AG04450 (cell line): ENCODE measurements at regions not wholly inside any gene's neighbourhood (a gene's known extent, or its start where the extent isn't known, plus 50 kb on each side); places are given as distances from the start of the nearest gene placed in this dataset.

Experiments used
- CTCF ChIA-PET: fragments of 300-600, 350-600 bp; formaldehyde crosslinking; extraction: SDS; loops from one replicate; lab custom pipeline; 2022; ENCODE audit warnings: antibody characterized with exemption, inconsistent platforms; lab: Charles Lee
- POLR2A ChIA-PET: fragments of 350-600 bp; formaldehyde crosslinking; extraction: SDS; loops from one replicate; lab custom pipeline; 2021; ENCODE audit warnings: antibody characterized with exemption, inconsistent platforms; lab: Yijun Ruan, JAX
- DNase-seq: peaks from one replicate; pipeline ENCODE4 v3.0.0-alpha.2; 2011; ENCODE audit warnings: low read depth, low spot score
- H3K27ac ChIP-seq: one replicate; pipeline ENCODE4 v1.5.1; 2012; ENCODE audit warnings: low read depth, low read length, control low read depth
- H3K27me3 ChIP-seq: one replicate; pipeline ENCODE4 v1.6.0; 2012; ENCODE audit warnings: low read length; ENCODE audit not compliant: control insufficient read depth, insufficient read depth
- H3K4me3 ChIP-seq: 2 replicates; pipeline ENCODE4 v1.5.1; 2011; ENCODE audit warnings: mild to moderate bottlenecking, low read depth, low read length, control low read depth
- H3K9me3 ChIP-seq: 2 replicates; pipeline ENCODE4 v1.5.1; 2012; ENCODE audit warnings: low read length; ENCODE audit not compliant: control insufficient read depth, insufficient read depth
- CTCF ChIP-seq: IDR thresholded peaks from 2 replicates; pipeline ENCODE4 v1.5.1; 2011; ENCODE audit warnings: low read depth, low read length, control low read depth, inconsistent platforms

- CTCF ChIA-PET = no interaction called here
- Histone ChIP-seq H3K27ac (no peak overlapping the region), H3K4me3 (no peak overlapping the region), H3K9me3 (peaks cover 51% of the 10 kb centered on the region), H3K27me3 (no peaks in the 10 kb centered on the region)
- POLR2A ChIA-PET = no interaction called here
- no peak for DNase-seq
- TF ChIP-seq CTCF = no peak
Measured at GRCh38 chr6:167429353-167429752, 104.5 kb downstream of the TTLL2 start.

- CTCF ChIA-PET = no interaction called here
- DNase-seq = no peak
- no peak overlapping the region for H3K27ac ChIP-seq
- peaks cover 46% of the 10 kb centered on the region for H3K9me3 ChIP-seq
- H3K4me3 ChIP-seq = no peak overlapping the region
- no peak for TF ChIP-seq CTCF
- POLR2A ChIA-PET = no interaction called here
- H3K27me3 ChIP-seq = no peaks in the 10 kb centered on the region
Measured at GRCh38 chr6:167435209-167435728, 110.4 kb downstream of the TTLL2 start.

- no peak overlapping the region for H3K27ac ChIP-seq
- no peaks in the 10 kb centered on the region for H3K27me3 ChIP-seq
- TF ChIP-seq CTCF = no peak
- POLR2A ChIA-PET = no interaction called here
- H3K9me3 ChIP-seq = peaks cover 31% of the 10 kb centered on the region
- CTCF ChIA-PET = no interaction called here
- H3K4me3 ChIP-seq = no peak overlapping the region
- DNase-seq = no peak
Measured at GRCh38 chr6:167437888-167438484, 113.1 kb downstream of the TTLL2 start.

- Histone ChIP-seq H3K27me3 (no peaks in the 10 kb centered on the region), H3K9me3 (peaks cover 47% of the 10 kb centered on the region), H3K4me3 (no peak overlapping the region), H3K27ac (no peak overlapping the region)
- ChIA-PET CTCF (no interaction called here), POLR2A (no interaction called here)
- no peak for TF ChIP-seq CTCF
- DNase-seq = no peak
Measured at GRCh38 chr6:167441715-167442206, 116.9 kb downstream of the TTLL2 start.

GRCh38 chr6:167442245-167442644 lies 117.4 kb downstream of the TTLL2 start:
- no peak for TF ChIP-seq CTCF
- DNase-seq = no peak
- H3K9me3 ChIP-seq = peaks cover 48% of the 10 kb centered on the region
- ChIA-PET POLR2A (no interaction called here), CTCF (no interaction called here)
- no peak overlapping the region for H3K27ac ChIP-seq
- no peaks in the 10 kb centered on the region for H3K27me3 ChIP-seq
- no peak overlapping the region for H3K4me3 ChIP-seq
